Caco-2 (cell line): ENCODE measurements at regions not wholly inside any gene's neighbourhood (a gene's known extent, or its start where the extent isn't known, plus 50 kb on each side); places are given as distances from the start of the nearest gene placed in this dataset.

Experiments used
- BruUV-seq: library from RNA; stranded (reverse); fragments of 400-500 nt; replicated peaks from 2 replicates; lab custom pipeline; 2021; lab: Mats Ljungman, UMichigan
- CTCF ChIA-PET: fragments of 300-600 bp; sonication (Branson Sonifier 250); formaldehyde crosslinking; loops from one replicate; lab custom pipeline; 2022; ENCODE audit warnings: antibody characterized with exemption; lab: Charles Lee
- POLR2A ChIA-PET: fragments of 300-600 bp; sonication (Branson Sonifier 250); formaldehyde crosslinking; loops from one replicate; lab custom pipeline; 2022; ENCODE audit warnings: antibody characterized with exemption; lab: Charles Lee
- DNase-seq, 2 experiments: peaks; one replicate each; pipeline versions ENCODE4 v3.0.0 to v3.0.0-alpha.2; 2020 to 2022
- H3K27me3 ChIP-seq: replicated peaks from 2 replicates; pipeline ENCODE4 v1.6.0; 2011; ENCODE audit warnings: low read length; ENCODE audit not compliant: control insufficient read depth, insufficient read depth
- H3K36me3 ChIP-seq: 2 replicates; pipeline ENCODE4 v1.5.1; 2011; ENCODE audit warnings: low read length; ENCODE audit not compliant: control insufficient read depth, insufficient read depth
- H3K4me1 ChIP-seq: fragments of 250-450 bp; sonication (Bioruptor Pico); 2 replicates; pipeline ENCODE4 v1.5.1; 2020; ENCODE audit warnings: mild to moderate bottlenecking
- H3K4me3 ChIP-seq: 2 replicates; pipeline ENCODE4 v1.5.1; 2011; ENCODE audit warnings: low read depth, mild to moderate bottlenecking, control low read depth, low read length
- H3K9me3 ChIP-seq: fragments of 250-450 bp; sonication (Bioruptor Pico); 2 replicates; pipeline ENCODE4 v1.5.1; 2020; ENCODE audit warnings: mild to moderate bottlenecking, moderate library complexity
- H3K27ac Mint-ChIP-seq: one replicate; pipeline ENCODE4 v1.8.0; 2022; ENCODE audit warnings: mixed read lengths; ENCODE audit not compliant: unreplicated experiment
- H3K27me3 Mint-ChIP-seq: one replicate; pipeline ENCODE4 v1.8.0; 2022; ENCODE audit warnings: mixed read lengths; ENCODE audit not compliant: insufficient read depth, unreplicated experiment
- H3K36me3 Mint-ChIP-seq: one replicate; pipeline ENCODE4 v1.8.0; 2022; ENCODE audit warnings: mild to moderate bottlenecking, mixed read lengths; ENCODE audit not compliant: insufficient read depth, unreplicated experiment
- H3K4me1 Mint-ChIP-seq: one replicate; pipeline ENCODE4 v1.8.0; 2022; ENCODE audit warnings: low read depth, mixed read lengths; ENCODE audit not compliant: unreplicated experiment
- H3K4me3 Mint-ChIP-seq: one replicate; pipeline ENCODE4 v1.8.0; 2022; ENCODE audit warnings: mild to moderate bottlenecking, moderate library complexity, mixed read lengths; ENCODE audit not compliant: unreplicated experiment
- H3K9me3 Mint-ChIP-seq: one replicate; pipeline ENCODE4 v1.8.0; 2022; ENCODE audit warnings: mixed read lengths; ENCODE audit not compliant: unreplicated experiment
- CTCF ChIP-seq, 2 experiments: fragments of 200-600 bp in 1 of 2; IDR thresholded peaks; 1 replicate in 1 of 2; 2 replicates in 1 of 2; pipeline versions ENCODE4 v1.5.1 to v1.8.0; 2011 to 2022; ENCODE audit warnings: antibody characterized with exemption in 1 of 2, control low read depth in 1 of 2, inconsistent platforms in 1 of 2, low read depth in 1 of 2, low read length in 1 of 2, mild to moderate bottlenecking in 1 of 2, moderate library complexity in 1 of 2; ENCODE audit not compliant: insufficient read depth in 1 of 2, severe bottlenecking in 1 of 2, unreplicated experiment in 1 of 2
- intact Hi-C: fragments of 100-400 bp; cut with micrococcal nuclease; formaldehyde crosslinking; loops from one replicate; pipeline ENCODE4 v1.10.0; 2022; ENCODE audit not compliant: unreplicated experiment

GRCh38 chr5:15013654-15014463 is 142.3 kb upstream of the ANKH start:
- Mint-ChIP-seq H3K27me3 (no peaks in the 10 kb centered on the region), H3K4me3 (no peak overlapping the region), H3K36me3 (no peaks in the 10 kb centered on the region), H3K9me3 (peaks cover 15% of the 10 kb centered on the region), H3K4me1 (peaks cover 24% of the 10 kb centered on the region), H3K27ac (no peak overlapping the region)
- H3K4me3 ChIP-seq: no peak overlapping the region
- peak; percentile 60 to 61 for TF ChIP-seq CTCF (IDR thresholded peaks at IDR 0.05; ENCODE audit: insufficient read depth in 1 of 2, low read depth in 1 of 2, low read length in 1 of 2, severe bottlenecking in 1 of 2, unreplicated experiment in 1 of 2)
- H3K9me3 ChIP-seq: 0 out of 2 replicates have a peak, but pooled peaks cover 3% of the 10 kb centered on the region
- H3K4me1 ChIP-seq: peaks cover 33% of the 10 kb centered on the region
- DNase-seq: peak in 1 of 2 experiments; percentile 66
- ChIA-PET POLR2A (no interaction called here), CTCF (interaction anchor here (1.2 to 1.9 kb wide), 2 partner anchors 11 to 57 kb away, joined by 7 to 11 read pairs; no protein-coding TSS in a partner anchor)
- no peaks in the 10 kb centered on the region for H3K27me3 ChIP-seq
- BruUV-seq: no TSS peak
- intact Hi-C loops: loop anchor here (1.0 kb wide), 4 partner anchors 57 to 287 kb away; no protein-coding TSS in a partner anchor
- no peaks in the 10 kb centered on the region for H3K36me3 ChIP-seq

GRCh38 chr5:15012061-15012460 is 140.5 kb upstream of the ANKH start:
- TF ChIP-seq CTCF (IDR thresholded peaks at IDR 0.05; ENCODE audit: insufficient read depth in 1 of 2, low read depth in 1 of 2, low read length in 1 of 2, severe bottlenecking in 1 of 2, unreplicated experiment in 1 of 2): no peak
- peaks cover 2% of the 10 kb centered on the region for H3K9me3 Mint-ChIP-seq
- no peaks in the 10 kb centered on the region for H3K27me3 Mint-ChIP-seq
- CTCF ChIA-PET: no interaction called here
- no peaks in the 10 kb centered on the region for H3K27me3 ChIP-seq
- H3K27ac Mint-ChIP-seq: peak overlapping the region; percentile 26
- POLR2A ChIA-PET: no interaction called here
- H3K36me3 ChIP-seq: no peaks in the 10 kb centered on the region
- peaks cover 41% of the 10 kb centered on the region for H3K4me1 ChIP-seq
- no peaks in the 10 kb centered on the region for H3K36me3 Mint-ChIP-seq
- no peak overlapping the region for H3K4me3 ChIP-seq
- no peak overlapping the region for H3K4me3 Mint-ChIP-seq
- intact Hi-C loops: no loop called here
- no peaks in the 10 kb centered on the region for H3K9me3 ChIP-seq
- H3K4me1 Mint-ChIP-seq: peaks cover 32% of the 10 kb centered on the region
- no peak for DNase-seq
- no TSS peak for BruUV-seq

GRCh38 chr5:15010936-15011335 is 139.4 kb upstream of the ANKH start:
- H3K36me3 Mint-ChIP-seq: no peaks in the 10 kb centered on the region
- H3K27me3 ChIP-seq: no peaks in the 10 kb centered on the region
- H3K4me1 Mint-ChIP-seq: peaks cover 32% of the 10 kb centered on the region
- intact Hi-C loops: no loop called here
- POLR2A ChIA-PET: no interaction called here
- TF ChIP-seq CTCF (IDR thresholded peaks at IDR 0.05; ENCODE audit: insufficient read depth in 1 of 2, low read depth in 1 of 2, low read length in 1 of 2, severe bottlenecking in 1 of 2, unreplicated experiment in 1 of 2): no peak
- H3K4me3 ChIP-seq: no peak overlapping the region
- DNase-seq: no peak
- no peaks in the 10 kb centered on the region for H3K9me3 ChIP-seq
- no peaks in the 10 kb centered on the region for H3K9me3 Mint-ChIP-seq
- H3K27ac Mint-ChIP-seq: no peak overlapping the region
- CTCF ChIA-PET: no interaction called here
- no peak overlapping the region for H3K4me3 Mint-ChIP-seq
- peaks cover 41% of the 10 kb centered on the region for H3K4me1 ChIP-seq
- H3K27me3 Mint-ChIP-seq: no peaks in the 10 kb centered on the region
- H3K36me3 ChIP-seq: no peaks in the 10 kb centered on the region
- no TSS peak for BruUV-seq
